HL-60 (cell line): ENCODE measurements at regions not wholly inside any gene's neighbourhood (a gene's known extent, or its start where the extent isn't known, plus 50 kb on each side); places are given as distances from the start of the nearest gene placed in this dataset.

Experiments used
- POLR2AphosphoS5 ChIP-seq: IDR thresholded peaks from 2 replicates; pipeline ENCODE4 v1.6.1; 2012; ENCODE audit warnings: low read depth
- SPI1 ChIP-seq: IDR thresholded peaks from 2 replicates; pipeline ENCODE4 v1.6.1; 2012; ENCODE audit warnings: low read depth, mild to moderate bottlenecking, borderline replicate concordance
- TF ChIP-seq, protein P1 (sequence below): IDR thresholded peaks from one replicate; pipeline ENCODE4 v1.5.1; 2011; ENCODE audit warnings: low read length, control low read depth, inconsistent platforms; ENCODE audit not compliant: insufficient read depth

GRCh38 chr15:81454024-81454423, 80.0 kb upstream of the TMC3 start:
- TF ChIP-seq, protein P1, sequence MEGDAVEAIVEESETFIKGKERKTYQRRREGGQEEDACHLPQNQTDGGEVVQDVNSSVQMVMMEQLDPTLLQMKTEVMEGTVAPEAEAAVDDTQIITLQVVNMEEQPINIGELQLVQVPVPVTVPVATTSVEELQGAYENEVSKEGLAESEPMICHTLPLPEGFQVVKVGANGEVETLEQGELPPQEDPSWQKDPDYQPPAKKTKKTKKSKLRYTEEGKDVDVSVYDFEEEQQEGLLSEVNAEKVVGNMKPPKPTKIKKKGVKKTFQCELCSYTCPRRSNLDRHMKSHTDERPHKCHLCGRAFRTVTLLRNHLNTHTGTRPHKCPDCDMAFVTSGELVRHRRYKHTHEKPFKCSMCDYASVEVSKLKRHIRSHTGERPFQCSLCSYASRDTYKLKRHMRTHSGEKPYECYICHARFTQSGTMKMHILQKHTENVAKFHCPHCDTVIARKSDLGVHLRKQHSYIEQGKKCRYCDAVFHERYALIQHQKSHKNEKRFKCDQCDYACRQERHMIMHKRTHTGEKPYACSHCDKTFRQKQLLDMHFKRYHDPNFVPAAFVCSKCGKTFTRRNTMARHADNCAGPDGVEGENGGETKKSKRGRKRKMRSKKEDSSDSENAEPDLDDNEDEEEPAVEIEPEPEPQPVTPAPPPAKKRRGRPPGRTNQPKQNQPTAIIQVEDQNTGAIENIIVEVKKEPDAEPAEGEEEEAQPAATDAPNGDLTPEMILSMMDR, result no peak
- TF ChIP-seq POLR2AphosphoS5 (no peak), SPI1 (no peak)
